ENCODE measurements at regions not wholly inside any gene's neighbourhood (a gene's known extent, or its start where the extent isn't known, plus 50 kb on each side); places are given as distances from the start of the nearest gene placed in this dataset.

- DNase-seq (ENCODE audit: unreplicated experiment) = no peak
- ChIA-PET CTCF (no interaction called here), POLR2A (no interaction called here)
- Mint-ChIP-seq H3K4me1 (ENCODE audit: insufficient read depth, unreplicated experiment) (peaks cover 28% of the 10 kb centered on the region), H3K9me3 (ENCODE audit: unreplicated experiment) (no peaks in the 10 kb centered on the region), H3K36me3 (ENCODE audit: insufficient read depth, unreplicated experiment) (no peaks in the 10 kb centered on the region), H3K27me3 (ENCODE audit: insufficient read depth, unreplicated experiment) (no peaks in the 10 kb centered on the region), H3K27ac (ENCODE audit: low read depth, unreplicated experiment) (no peak overlapping the region), H3K4me3 (ENCODE audit: unreplicated experiment) (no peak overlapping the region)
- no TSS peak for BruUV-seq (replicated peaks)
- TF ChIP-seq CTCF (IDR thresholded peaks at IDR 0.05; ENCODE audit: unreplicated experiment) = no peak
- intact Hi-C loops (cut with micrococcal nuclease) = loop anchor here (5.0 kb wide), 1 partner anchor 294 kb away; no protein-coding TSS in a partner anchor
These were observed 377.5 kb upstream of the DYNLRB2 start for GRCh38 chr16:80163339-80163738.

GRCh38 chr16:80161799-80162739 is 378.7 kb upstream of the DYNLRB2 start:
- no peak for TF ChIP-seq CTCF (IDR thresholded peaks at IDR 0.05; ENCODE audit: unreplicated experiment)
- H3K27me3 Mint-ChIP-seq (ENCODE audit: insufficient read depth, unreplicated experiment) = no peaks in the 10 kb centered on the region
- no peaks in the 10 kb centered on the region for H3K9me3 Mint-ChIP-seq (ENCODE audit: unreplicated experiment)
- H3K27ac Mint-ChIP-seq (ENCODE audit: low read depth, unreplicated experiment) = no peak overlapping the region
- H3K36me3 Mint-ChIP-seq (ENCODE audit: insufficient read depth, unreplicated experiment) = no peaks in the 10 kb centered on the region
- intact Hi-C loops (cut with micrococcal nuclease) = loop anchor here (5.0 kb wide), 1 partner anchor 295 kb away; no protein-coding TSS in a partner anchor
- DNase-seq (ENCODE audit: unreplicated experiment) = no peak
- BruUV-seq (replicated peaks) = no TSS peak
- POLR2A ChIA-PET = no interaction called here
- no peak overlapping the region for H3K4me3 Mint-ChIP-seq (ENCODE audit: unreplicated experiment)
- CTCF ChIA-PET = no interaction called here
- H3K4me1 Mint-ChIP-seq (ENCODE audit: insufficient read depth, unreplicated experiment) = peaks cover 18% of the 10 kb centered on the region

DNA sequence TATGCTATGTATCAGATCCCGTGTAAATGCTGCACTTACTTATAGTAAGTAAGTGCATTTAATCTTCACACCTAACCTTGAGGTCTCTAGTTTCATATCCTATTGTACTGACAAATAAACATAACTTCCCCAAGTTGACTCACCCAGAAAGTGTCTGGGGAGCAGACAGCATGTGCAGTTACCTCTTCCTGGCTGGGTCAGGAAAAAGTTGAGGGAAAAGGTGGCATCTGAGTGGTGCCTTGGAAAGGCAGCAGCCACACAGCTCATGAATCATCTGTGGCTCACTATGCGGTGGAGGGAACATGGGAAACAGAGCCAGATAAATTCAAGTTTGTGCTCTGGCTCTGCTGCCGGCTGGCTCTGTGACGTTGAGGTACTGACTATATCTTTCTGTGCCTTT is 382.0 kb upstream of the DYNLRB2 start:
- intact Hi-C loops (cut with micrococcal nuclease) = no loop called here
- H3K27ac Mint-ChIP-seq (ENCODE audit: low read depth, unreplicated experiment) = no peak overlapping the region
- peak; percentile 80 for DNase-seq (ENCODE audit: unreplicated experiment)
- H3K9me3 Mint-ChIP-seq (ENCODE audit: unreplicated experiment) = no peaks in the 10 kb centered on the region
- TF ChIP-seq CTCF (IDR thresholded peaks at IDR 0.05; ENCODE audit: unreplicated experiment) = no peak
- no TSS peak for BruUV-seq (replicated peaks)
- H3K36me3 Mint-ChIP-seq (ENCODE audit: insufficient read depth, unreplicated experiment) = no peaks in the 10 kb centered on the region
- ChIA-PET CTCF (no interaction called here), POLR2A (interaction anchor here (0.6 kb wide), 1 partner anchor 207 kb away, joined by 3 read pairs; no protein-coding TSS in a partner anchor)
- H3K27me3 Mint-ChIP-seq (ENCODE audit: insufficient read depth, unreplicated experiment) = no peaks in the 10 kb centered on the region
- peaks cover 18% of the 10 kb centered on the region for H3K4me1 Mint-ChIP-seq (ENCODE audit: insufficient read depth, unreplicated experiment)
- H3K4me3 Mint-ChIP-seq (ENCODE audit: unreplicated experiment) = no peak overlapping the region

- Mint-ChIP-seq H3K4me3 (ENCODE audit: unreplicated experiment) (no peak overlapping the region), H3K4me1 (ENCODE audit: insufficient read depth, unreplicated experiment) (peaks cover 5% of the 10 kb centered on the region), H3K36me3 (ENCODE audit: insufficient read depth, unreplicated experiment) (peaks cover 4% of the 10 kb centered on the region), H3K27me3 (ENCODE audit: insufficient read depth, unreplicated experiment) (no peaks in the 10 kb centered on the region), H3K9me3 (ENCODE audit: unreplicated experiment) (no peaks in the 10 kb centered on the region), H3K27ac (ENCODE audit: low read depth, unreplicated experiment) (no peak overlapping the region)
- DNase-seq (ENCODE audit: unreplicated experiment) = no peak
- CTCF ChIA-PET = no interaction called here
- intact Hi-C loops (cut with micrococcal nuclease) = no loop called here
- POLR2A ChIA-PET = no interaction called here
- BruUV-seq (replicated peaks) = no TSS peak
- no peak for TF ChIP-seq CTCF (IDR thresholded peaks at IDR 0.05; ENCODE audit: unreplicated experiment)
These were observed 389.1 kb upstream of the DYNLRB2 start for GRCh38 chr16:80151722-80152111.

Measured in MCF 10A (cell line).